Upper lobe of left lung (tissue), 6 donors: ENCODE measurements at regions not wholly inside any gene's neighbourhood (a gene's known extent, or its start where the extent isn't known, plus 50 kb on each side); places are given as distances from the start of the nearest gene placed in this dataset.

ENCODE experiments used
- ATAC-seq, 2 donors: fragments of 200-7000 bp; cut with Tn5 transposase; one replicate each; pipeline ENCODE4 v1.9.1; 2022; ENCODE audit warnings: mild to moderate bottlenecking in 2 of 2, moderate library complexity in 2 of 2; ENCODE audit not compliant: low FRiP score in 2 of 2
- DNase-seq, 2 donors: peaks; one replicate each; pipeline ENCODE4 v3.0.0-alpha.2; 2019 to 2020
- H3K27ac ChIP-seq, 4 donors: fragments of 200-600 bp; sonication (generic); one replicate each; pipeline ENCODE4 v1.5.1; 2016 to 2019
- H3K27me3 ChIP-seq, 4 donors: fragments of 200-600 bp; sonication (generic); one replicate each; pipeline ENCODE4 v1.5.1; 2017 to 2019
- H3K36me3 ChIP-seq, 4 donors: fragments of 200-600 bp; sonication (generic); one replicate each; pipeline ENCODE4 v1.5.1; 2016 to 2019
- H3K4me1 ChIP-seq, 4 donors: fragments of 200-600 bp; sonication (generic); one replicate each; pipeline ENCODE4 v1.5.1; 2018 to 2019
- H3K4me3 ChIP-seq, 4 donors: fragments of 200-600 bp; sonication (generic); one replicate each; pipeline ENCODE4 v1.5.1; 2017 to 2019; ENCODE audit warnings: mild to moderate bottlenecking in 2 of 4, moderate library complexity in 1 of 4
- H3K9me3 ChIP-seq, 4 donors: fragments of 200-600 bp; sonication (generic); one replicate each; pipeline ENCODE4 v1.5.1; 2018 to 2019
- CTCF ChIP-seq, 6 experiments: fragments of 450-650 bp in 4 of 6; fragments of 200-600 bp in 2 of 6; sonication (generic) in 2 of 6; IDR thresholded peaks; one replicate each; pipeline ENCODE4 v1.5.1; 2016 to 2019; ENCODE audit warnings: antibody characterized with exemption in 6 of 6
- EP300 ChIP-seq, 4 donors: sonication (generic); formaldehyde crosslinking; IDR thresholded peaks; one replicate each; pipeline ENCODE4 v1.5.1; 2017; ENCODE audit warnings: antibody characterized with exemption in 4 of 4, control low read depth in 2 of 4
- POLR2A ChIP-seq, 4 donors: fragments of 450-650 bp; IDR thresholded peaks; one replicate each; pipeline ENCODE4 v1.5.1; 2016 to 2017; ENCODE audit warnings: antibody characterized with exemption in 4 of 4, mild to moderate bottlenecking in 2 of 4
- POLR2AphosphoS5 ChIP-seq, 2 donors: sonication (generic); formaldehyde crosslinking; IDR thresholded peaks; one replicate each; pipeline ENCODE4 v1.5.1; 2017; ENCODE audit warnings: antibody characterized with exemption in 2 of 2
- WGBS, 2 donors: methylation state at CpG; one replicate each; pipeline ENCODE4 v1.1.5; 2017 to 2018; 5-methylcytosine and 5-hydroxymethylcytosine counted together
- donor health status: DM: no; HTN: no; CAD: no; lungs with moderate emphysema.
- donor health status: DM: no; HTN: yes; CAD: no; lungs with severe emphysema.

DNA sequence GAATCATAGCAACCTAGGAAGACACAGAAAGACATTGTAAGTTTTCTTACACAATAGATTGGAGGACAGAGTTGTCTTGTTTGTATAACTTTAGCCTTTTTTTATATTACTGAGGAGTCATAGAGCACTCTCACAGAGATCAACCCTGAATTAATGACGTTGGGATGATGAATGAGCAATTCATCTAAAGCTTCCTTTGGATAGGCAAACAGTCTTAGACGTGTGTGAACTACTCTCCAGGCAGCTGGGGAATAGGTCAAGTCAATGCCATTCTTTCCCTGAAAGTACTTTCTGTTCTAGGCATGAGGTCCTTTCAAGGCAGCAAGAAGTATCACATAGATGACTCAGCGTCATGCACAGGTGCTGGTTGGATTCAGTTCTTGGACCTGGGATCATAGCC, 369.1 kb upstream of the NOVA1 start:
- peak in 1 of 2 donors; percentile 78 for ATAC-seq
- WGBS, 2 donors: 31 to 33% methylated on average over 3 of the region's 3 CpGs

GRCh38 chr14:26974965-26975364, 377.1 kb upstream of the NOVA1 start:
- no peak for ATAC-seq

More for the DNA sequence above, 369.1 kb upstream of the NOVA1 start:
- no peak overlapping the region for H3K27ac ChIP-seq
- H3K27me3 ChIP-seq: no peaks in the 10 kb centered on the region
- no peaks in the 10 kb centered on the region for H3K36me3 ChIP-seq
- H3K9me3 ChIP-seq: no peaks in the 10 kb centered on the region
- no peak for DNase-seq
- H3K4me3 ChIP-seq: no peak overlapping the region
- H3K4me1 ChIP-seq: no peaks in the 10 kb centered on the region
- TF ChIP-seq EP300 (IDR thresholded peaks at IDR 0.05): no peak

DNA sequence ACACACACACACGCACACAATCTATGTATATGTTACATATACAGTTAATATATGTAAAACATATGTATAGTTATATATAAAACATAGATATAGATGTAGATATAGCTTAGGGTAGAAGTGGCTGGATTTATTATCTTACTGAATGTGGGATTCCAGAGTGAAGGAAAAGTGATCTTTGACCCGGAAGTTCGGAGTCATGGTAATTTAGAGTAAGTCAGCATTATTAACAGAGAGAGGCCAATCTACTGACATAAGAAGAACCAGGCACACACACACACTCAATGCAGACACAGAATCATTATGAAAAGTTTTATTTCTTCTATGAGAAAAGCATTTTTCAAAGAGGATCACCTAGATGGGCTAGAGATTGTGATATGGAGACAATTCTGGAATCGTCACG, 384.2 kb upstream of the NOVA1 start:
- TF ChIP-seq EP300 (IDR thresholded peaks at IDR 0.05): no peak
- TF ChIP-seq POLR2AphosphoS5 (IDR thresholded peaks at IDR 0.05): no peak
- TF ChIP-seq POLR2A (IDR thresholded peaks at IDR 0.05): no peak
- no peak for TF ChIP-seq CTCF (IDR thresholded peaks at IDR 0.05)
- no peaks in the 10 kb centered on the region for H3K4me1 ChIP-seq
- DNase-seq: no peak
- WGBS, 2 donors: 84 to 90% methylated on average over 5 of the region's 5 CpGs
- H3K36me3 ChIP-seq: no peaks in the 10 kb centered on the region
- no peaks in the 10 kb centered on the region for H3K27me3 ChIP-seq
- H3K27ac ChIP-seq: no peak overlapping the region
- H3K4me3 ChIP-seq: no peak overlapping the region
- no peaks in the 10 kb centered on the region for H3K9me3 ChIP-seq
- ATAC-seq: no peak

More at GRCh38 chr14:26974965-26975364, 377.1 kb upstream of the NOVA1 start:
- H3K4me1 ChIP-seq: no peaks in the 10 kb centered on the region
- no peaks in the 10 kb centered on the region for H3K27me3 ChIP-seq
- H3K4me3 ChIP-seq: no peak overlapping the region
- WGBS, 2 donors: 53 to 55% methylated on average over 1 of the region's 1 CpG
- DNase-seq: no peak
- no peak overlapping the region for H3K27ac ChIP-seq
- TF ChIP-seq EP300 (IDR thresholded peaks at IDR 0.05): no peak
- TF ChIP-seq CTCF (IDR thresholded peaks at IDR 0.05): no peak
- TF ChIP-seq POLR2A (IDR thresholded peaks at IDR 0.05): no peak
- no peak for TF ChIP-seq POLR2AphosphoS5 (IDR thresholded peaks at IDR 0.05)
- H3K9me3 ChIP-seq: no peaks in the 10 kb centered on the region
- no peaks in the 10 kb centered on the region for H3K36me3 ChIP-seq

- H3K27ac ChIP-seq: no peak overlapping the region
- no peaks in the 10 kb centered on the region for H3K9me3 ChIP-seq
- no peak overlapping the region for H3K4me3 ChIP-seq
- H3K27me3 ChIP-seq: no peaks in the 10 kb centered on the region
- H3K36me3 ChIP-seq: no peaks in the 10 kb centered on the region
- WGBS, 2 donors: 25 to 26% methylated on average over 9 of the region's 9 CpGs
- ATAC-seq (peak in 1 of 2 donors; percentile 83), DNase-seq (peak in 1 of 2 donors; percentile 35)
- no peaks in the 10 kb centered on the region for H3K4me1 ChIP-seq
- TF ChIP-seq CTCF (IDR thresholded peaks at IDR 0.05) (peak; percentile 25 to 54 (median 44)), POLR2AphosphoS5 (IDR thresholded peaks at IDR 0.05) (no peak)
These were observed 386.7 kb upstream of the NOVA1 start for GRCh38 chr14:26984311-26985177.

GRCh38 chr14:26987744-26988363, 390.0 kb upstream of the NOVA1 start:
- Histone ChIP-seq H3K9me3 (no peaks in the 10 kb centered on the region), H3K4me3 (no peak overlapping the region), H3K4me1 (no peaks in the 10 kb centered on the region), H3K27ac (no peak overlapping the region), H3K36me3 (no peaks in the 10 kb centered on the region), H3K27me3 (no peaks in the 10 kb centered on the region)
- ATAC-seq: no peak
- TF ChIP-seq POLR2AphosphoS5 (IDR thresholded peaks at IDR 0.05) (no peak), POLR2A (IDR thresholded peaks at IDR 0.05) (no peak), CTCF (IDR thresholded peaks at IDR 0.05) (no peak), EP300 (IDR thresholded peaks at IDR 0.05) (no peak)
- 74 to 77% methylated on average over 7 of the region's 7 CpGs for WGBS, 2 donors
- no peak for DNase-seq
